ENCODE measurements at regions not wholly inside any gene's neighbourhood (a gene's known extent, or its start where the extent isn't known, plus 50 kb on each side); places are given as distances from the start of the nearest gene placed in this dataset.

- H3K36me3 ChIP-seq (ENCODE audit: control insufficient read depth in 2 of 2, insufficient read depth in 2 of 2, low read length in 1 of 2) = no peaks in the 10 kb centered on the region
- DNase-seq (ENCODE audit: low read depth in 6 of 9, low spot score in 9 of 9) = no peak
These were observed 345.6 kb downstream of the CDC5L start for GRCh38 chr6:44733126-44733525.

GRCh38 chr6:44733868-44734267 lies 346.4 kb downstream of the CDC5L start:
- no peak overlapping the region for H3K4me3 ChIP-seq (ENCODE audit: low read length in 2 of 2)
- no peak for DNase-seq (ENCODE audit: low read depth in 6 of 9, low spot score in 9 of 9)
- no peaks in the 10 kb centered on the region for H3K36me3 ChIP-seq (ENCODE audit: control insufficient read depth in 2 of 2, insufficient read depth in 2 of 2, low read length in 1 of 2)
- H3K9me3 ChIP-seq (ENCODE audit: control insufficient read depth in 2 of 2, insufficient read depth in 1 of 2, low read length in 1 of 2) = no peaks in the 10 kb centered on the region
- 84% methylated on average over 4 of the region's 4 CpGs for WGBS
- peaks cover 0 to 13% of the 10 kb centered on the region in 2 donors for H3K4me1 ChIP-seq (ENCODE audit: control insufficient read depth in 2 of 2, insufficient read depth in 2 of 2, low read length in 2 of 2)
- H3K27ac ChIP-seq (ENCODE audit: low read depth in 1 of 2, low read length in 1 of 2) = no peak overlapping the region
- H3K27me3 ChIP-seq (ENCODE audit: control insufficient read depth in 2 of 2, insufficient read depth in 1 of 2, low read length in 1 of 2) = no peaks in the 10 kb centered on the region

More at GRCh38 chr6:44733126-44733525, 345.6 kb downstream of the CDC5L start:
- Histone ChIP-seq H3K27ac (ENCODE audit: low read depth in 1 of 2, low read length in 1 of 2) (no peak overlapping the region), H3K9me3 (ENCODE audit: control insufficient read depth in 2 of 2, insufficient read depth in 1 of 2, low read length in 1 of 2) (no peaks in the 10 kb centered on the region), H3K27me3 (ENCODE audit: control insufficient read depth in 2 of 2, insufficient read depth in 1 of 2, low read length in 1 of 2) (no peaks in the 10 kb centered on the region), H3K4me1 (ENCODE audit: control insufficient read depth in 2 of 2, insufficient read depth in 2 of 2, low read length in 2 of 2) (peaks cover 0 to 6% of the 10 kb centered on the region in 2 donors), H3K4me3 (ENCODE audit: low read length in 2 of 2) (no peak overlapping the region)
- 97% methylated on average over 4 of the region's 4 CpGs for WGBS

- 94% methylated on average over 5 of the region's 5 CpGs for WGBS
- no peaks in the 10 kb centered on the region for H3K27me3 ChIP-seq (ENCODE audit: control insufficient read depth in 2 of 2, insufficient read depth in 1 of 2, low read length in 1 of 2)
- H3K27ac ChIP-seq (ENCODE audit: low read depth in 1 of 2, low read length in 1 of 2) = peak overlapping the region in 1 of 2 donors; percentile 60
- H3K4me1 ChIP-seq (ENCODE audit: control insufficient read depth in 2 of 2, insufficient read depth in 2 of 2, low read length in 2 of 2) = peaks cover 0 to 13% of the 10 kb centered on the region in 2 donors
- H3K4me3 ChIP-seq (ENCODE audit: low read length in 2 of 2) = no peak overlapping the region
- no peaks in the 10 kb centered on the region for H3K36me3 ChIP-seq (ENCODE audit: control insufficient read depth in 2 of 2, insufficient read depth in 2 of 2, low read length in 1 of 2)
- no peak for DNase-seq (ENCODE audit: low read depth in 6 of 9, low spot score in 9 of 9)
- no peaks in the 10 kb centered on the region for H3K9me3 ChIP-seq (ENCODE audit: control insufficient read depth in 2 of 2, insufficient read depth in 1 of 2, low read length in 1 of 2)
These were observed 347.6 kb downstream of the CDC5L start for GRCh38 chr6:44734886-44735629.

GRCh38 chr6:44735630-44735963 lies 348.1 kb downstream of the CDC5L start:
- Histone ChIP-seq H3K27ac (ENCODE audit: low read depth in 1 of 2, low read length in 1 of 2) (peak overlapping the region in 1 of 2 donors; percentile 60), H3K36me3 (ENCODE audit: control insufficient read depth in 2 of 2, insufficient read depth in 2 of 2, low read length in 1 of 2) (no peaks in the 10 kb centered on the region), H3K4me3 (ENCODE audit: low read length in 2 of 2) (no peak overlapping the region), H3K9me3 (ENCODE audit: control insufficient read depth in 2 of 2, insufficient read depth in 1 of 2, low read length in 1 of 2) (no peaks in the 10 kb centered on the region), H3K4me1 (ENCODE audit: control insufficient read depth in 2 of 2, insufficient read depth in 2 of 2, low read length in 2 of 2) (peaks cover 0 to 13% of the 10 kb centered on the region in 2 donors), H3K27me3 (ENCODE audit: control insufficient read depth in 2 of 2, insufficient read depth in 1 of 2, low read length in 1 of 2) (no peaks in the 10 kb centered on the region)
- DNase-seq (ENCODE audit: low read depth in 6 of 9, low spot score in 9 of 9) = peak in 5 of 9 donors; percentile 5 to 40 (median 8)
- WGBS = 95% methylated on average over 6 of the region's 6 CpGs

- peaks cover 0 to 13% of the 10 kb centered on the region in 2 donors for H3K4me1 ChIP-seq (ENCODE audit: control insufficient read depth in 2 of 2, insufficient read depth in 2 of 2, low read length in 2 of 2)
- no peak overlapping the region for H3K27ac ChIP-seq (ENCODE audit: low read depth in 1 of 2, low read length in 1 of 2)
- WGBS = 93% methylated on average over 9 of the region's 9 CpGs
- no peak overlapping the region for H3K4me3 ChIP-seq (ENCODE audit: low read length in 2 of 2)
- H3K9me3 ChIP-seq (ENCODE audit: control insufficient read depth in 2 of 2, insufficient read depth in 1 of 2, low read length in 1 of 2) = no peaks in the 10 kb centered on the region
- no peaks in the 10 kb centered on the region for H3K36me3 ChIP-seq (ENCODE audit: control insufficient read depth in 2 of 2, insufficient read depth in 2 of 2, low read length in 1 of 2)
- DNase-seq (ENCODE audit: low read depth in 6 of 9, low spot score in 9 of 9) = no peak
- H3K27me3 ChIP-seq (ENCODE audit: control insufficient read depth in 2 of 2, insufficient read depth in 1 of 2, low read length in 1 of 2) = no peaks in the 10 kb centered on the region
These were observed 349.8 kb downstream of the CDC5L start for GRCh38 chr6:44737341-44737740.

GRCh38 chr6:44737829-44738528 lies 350.5 kb downstream of the CDC5L start:
- WGBS = 91% methylated on average over 6 of the region's 6 CpGs
- H3K4me1 ChIP-seq (ENCODE audit: control insufficient read depth in 2 of 2, insufficient read depth in 2 of 2, low read length in 2 of 2) = peaks cover 0 to 13% of the 10 kb centered on the region in 2 donors
- H3K36me3 ChIP-seq (ENCODE audit: control insufficient read depth in 2 of 2, insufficient read depth in 2 of 2, low read length in 1 of 2) = no peaks in the 10 kb centered on the region
- no peak overlapping the region for H3K4me3 ChIP-seq (ENCODE audit: low read length in 2 of 2)
- no peaks in the 10 kb centered on the region for H3K27me3 ChIP-seq (ENCODE audit: control insufficient read depth in 2 of 2, insufficient read depth in 1 of 2, low read length in 1 of 2)
- H3K27ac ChIP-seq (ENCODE audit: low read depth in 1 of 2, low read length in 1 of 2) = no peak overlapping the region
- no peaks in the 10 kb centered on the region for H3K9me3 ChIP-seq (ENCODE audit: control insufficient read depth in 2 of 2, insufficient read depth in 1 of 2, low read length in 1 of 2)
- no peak for DNase-seq (ENCODE audit: low read depth in 6 of 9, low spot score in 9 of 9)

- peaks cover 0 to 13% of the 10 kb centered on the region in 2 donors for H3K4me1 ChIP-seq (ENCODE audit: control insufficient read depth in 2 of 2, insufficient read depth in 2 of 2, low read length in 2 of 2)
- H3K9me3 ChIP-seq (ENCODE audit: control insufficient read depth in 2 of 2, insufficient read depth in 1 of 2, low read length in 1 of 2) = no peaks in the 10 kb centered on the region
- H3K4me3 ChIP-seq (ENCODE audit: low read length in 2 of 2) = no peak overlapping the region
- no peak overlapping the region for H3K27ac ChIP-seq (ENCODE audit: low read depth in 1 of 2, low read length in 1 of 2)
- no peaks in the 10 kb centered on the region for H3K36me3 ChIP-seq (ENCODE audit: control insufficient read depth in 2 of 2, insufficient read depth in 2 of 2, low read length in 1 of 2)
- H3K27me3 ChIP-seq (ENCODE audit: control insufficient read depth in 2 of 2, insufficient read depth in 1 of 2, low read length in 1 of 2) = no peaks in the 10 kb centered on the region
- no peak for DNase-seq (ENCODE audit: low read depth in 6 of 9, low spot score in 9 of 9)
- WGBS = 95% methylated on average over 8 of the region's 8 CpGs
These were observed 351.2 kb downstream of the CDC5L start for GRCh38 chr6:44738601-44739146.

- Histone ChIP-seq H3K4me3 (ENCODE audit: low read length in 2 of 2) (no peak overlapping the region), H3K27me3 (ENCODE audit: control insufficient read depth in 2 of 2, insufficient read depth in 1 of 2, low read length in 1 of 2) (no peaks in the 10 kb centered on the region), H3K27ac (ENCODE audit: low read depth in 1 of 2, low read length in 1 of 2) (no peak overlapping the region), H3K9me3 (ENCODE audit: control insufficient read depth in 2 of 2, insufficient read depth in 1 of 2, low read length in 1 of 2) (no peaks in the 10 kb centered on the region), H3K36me3 (ENCODE audit: control insufficient read depth in 2 of 2, insufficient read depth in 2 of 2, low read length in 1 of 2) (no peaks in the 10 kb centered on the region), H3K4me1 (ENCODE audit: control insufficient read depth in 2 of 2, insufficient read depth in 2 of 2, low read length in 2 of 2) (peaks cover 0 to 13% of the 10 kb centered on the region in 2 donors)
- WGBS = 97% methylated on average over 16 of the region's 16 CpGs
- no peak for DNase-seq (ENCODE audit: low read depth in 6 of 9, low spot score in 9 of 9)
These were observed 351.7 kb downstream of the CDC5L start for GRCh38 chr6:44739181-44739580.

- no peak for DNase-seq (ENCODE audit: low read depth in 6 of 9, low spot score in 9 of 9)
- H3K9me3 ChIP-seq (ENCODE audit: control insufficient read depth in 2 of 2, insufficient read depth in 1 of 2, low read length in 1 of 2) = peaks cover 0 to 1% of the 10 kb centered on the region in 2 donors
- H3K27me3 ChIP-seq (ENCODE audit: control insufficient read depth in 2 of 2, insufficient read depth in 1 of 2, low read length in 1 of 2) = no peaks in the 10 kb centered on the region
- no peak overlapping the region for H3K4me3 ChIP-seq (ENCODE audit: low read length in 2 of 2)
- peaks cover 0 to 8% of the 10 kb centered on the region in 2 donors for H3K4me1 ChIP-seq (ENCODE audit: control insufficient read depth in 2 of 2, insufficient read depth in 2 of 2, low read length in 2 of 2)
- 91% methylated on average over 8 of the region's 8 CpGs for WGBS
- H3K27ac ChIP-seq (ENCODE audit: low read depth in 1 of 2, low read length in 1 of 2) = no peak overlapping the region
- no peaks in the 10 kb centered on the region for H3K36me3 ChIP-seq (ENCODE audit: control insufficient read depth in 2 of 2, insufficient read depth in 2 of 2, low read length in 1 of 2)
These were observed 353.1 kb downstream of the CDC5L start for GRCh38 chr6:44740566-44741120.
